ENCODE measurements at regions not wholly inside any gene's neighbourhood (a gene's known extent, or its start where the extent isn't known, plus 50 kb on each side); places are given as distances from the start of the nearest gene placed in this dataset.

DNA sequence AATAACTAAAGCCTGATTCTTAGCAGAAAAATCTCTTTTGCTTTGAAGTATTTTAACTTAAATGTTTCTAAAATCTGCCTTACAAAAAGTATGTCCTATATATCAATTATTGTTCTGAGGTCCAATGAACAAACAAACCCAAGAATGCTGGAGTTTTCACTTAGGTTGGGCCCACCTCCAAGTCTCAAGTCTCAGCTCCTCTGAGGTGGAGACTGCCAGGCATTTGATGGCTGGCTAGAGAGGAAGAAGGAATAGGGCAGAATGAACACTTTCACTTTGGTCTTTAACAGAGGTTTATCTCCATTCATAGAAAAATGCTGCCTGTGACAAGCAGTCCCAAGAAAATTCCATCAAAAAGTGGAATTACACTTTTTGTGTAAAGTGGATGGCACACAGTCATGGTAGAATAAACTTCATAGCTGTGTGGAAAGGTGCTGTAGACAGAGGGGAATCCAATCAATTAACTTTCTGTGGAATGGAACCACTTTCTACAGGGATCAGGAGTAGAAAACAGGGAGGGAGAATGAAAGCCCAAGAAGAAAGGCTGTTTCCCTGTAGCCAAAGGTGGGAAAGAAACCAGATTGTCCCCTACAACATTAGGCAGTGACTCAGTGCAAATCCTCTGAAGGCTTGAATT lies 349.4 kb upstream of the RUNX1 start:
- TF ChIP-seq EP300 (IDR thresholded peaks at IDR 0.05) (no peak), POLR2AphosphoS5 (IDR thresholded peaks at IDR 0.05) (no peak)

Data from suprapubic skin (tissue), 4 donors.